MM.1S (cell line): ENCODE measurements at regions not wholly inside any gene's neighbourhood (a gene's known extent, or its start where the extent isn't known, plus 50 kb on each side); places are given as distances from the start of the nearest gene placed in this dataset.

Experiments
- DNase-seq: peaks from one replicate; pipeline ENCODE4 v3.0.0-alpha.2; 2015
- H2AFZ ChIP-seq: fragments of 300-600 bp; sonication (generic); 2 replicates; pipeline ENCODE4 v1.6.0; 2016; ENCODE audit warnings: antibody characterized with exemption, low read length
- H3F3A ChIP-seq: fragments of 300-600 bp; sonication (generic); 2 replicates; pipeline ENCODE4 v1.6.1; 2016; ENCODE audit warnings: mild to moderate bottlenecking, antibody characterized with exemption, low read length, moderate library complexity, mixed read lengths; ENCODE audit not compliant: insufficient read depth
- H3K27ac ChIP-seq: fragments of 300-600 bp; sonication (generic); 2 replicates; pipeline ENCODE4 v1.5.1; 2016; ENCODE audit warnings: mild to moderate bottlenecking, low read length
- H3K27me3 ChIP-seq: fragments of 300-600 bp; sonication (generic); replicated peaks from 2 replicates; pipeline ENCODE4 v1.6.0; 2016; ENCODE audit warnings: low read length; ENCODE audit not compliant: insufficient read depth
- H3K36me3 ChIP-seq: fragments of 300-600 bp; sonication (generic); replicated peaks from 2 replicates; pipeline ENCODE4 v1.6.1; 2016; ENCODE audit warnings: mild to moderate bottlenecking, low read length, mixed read lengths; ENCODE audit not compliant: insufficient read depth
- H3K4me1 ChIP-seq: fragments of 300-600 bp; sonication (generic); 2 replicates; pipeline ENCODE4 v1.6.1; 2016; ENCODE audit warnings: low read length, mixed read lengths
- H3K4me2 ChIP-seq: fragments of 300-600 bp; sonication (generic); 2 replicates; pipeline ENCODE4 v1.6.0; 2016; ENCODE audit warnings: low read depth, low read length
- H3K4me3 ChIP-seq: fragments of 300-600 bp; sonication (generic); 2 replicates; pipeline ENCODE4 v1.5.1; 2016; ENCODE audit warnings: low read length, mixed read lengths
- H3K79me2 ChIP-seq: fragments of 300-600 bp; sonication (generic); 2 replicates; pipeline ENCODE4 v1.6.1; 2016; ENCODE audit warnings: mixed run types, low read length, mixed read lengths
- H3K9ac ChIP-seq: fragments of 300-600 bp; sonication (generic); 2 replicates; pipeline ENCODE4 v1.6.1; 2016; ENCODE audit warnings: low read length, mixed read lengths
- H3K9me2 ChIP-seq: fragments of 300-600 bp; sonication (generic); replicated peaks from 2 replicates; pipeline ENCODE4 v1.6.1; 2016; ENCODE audit warnings: mild to moderate bottlenecking, low read length, mixed read lengths; ENCODE audit not compliant: insufficient read depth
- H3K9me3 ChIP-seq: fragments of 300-600 bp; sonication (generic); replicated peaks from 2 replicates; pipeline ENCODE4 v1.6.1; 2016; ENCODE audit warnings: mild to moderate bottlenecking, low read length, mixed read lengths; ENCODE audit not compliant: insufficient read depth
- H4K20me1 ChIP-seq: fragments of 300-600 bp; sonication (generic); 2 replicates; pipeline ENCODE4 v1.6.1; 2016; ENCODE audit warnings: mild to moderate bottlenecking, low read length, moderate library complexity, mixed read lengths; ENCODE audit not compliant: insufficient read depth
- CTCF ChIP-seq: fragments of 300-600 bp; sonication (generic); IDR thresholded peaks from 2 replicates; pipeline ENCODE4 v1.5.1; 2016; ENCODE audit warnings: antibody characterized with exemption, low read length, mixed read lengths
- EZH2 ChIP-seq: fragments of 300-600 bp; sonication (generic); optimal IDR thresholded peaks from 2 replicates; pipeline ENCODE3; 2017; ENCODE audit warnings: low read depth, mild to moderate bottlenecking, antibody characterized with exemption, low read length, mixed read lengths
- EZH2phosphoT487 ChIP-seq: fragments of 300-600 bp; sonication (generic); IDR thresholded peaks from 2 replicates; pipeline ENCODE4 v1.6.1; 2018; ENCODE audit warnings: antibody characterized with exemption, low read length

GRCh38 chr10:130744631-130745030 lies 566.9 kb downstream of the TCERG1L start:
- H3K9me3 ChIP-seq = no peaks in the 10 kb centered on the region

GRCh38 chr10:130745251-130745650 lies 566.3 kb downstream of the TCERG1L start:
- Histone ChIP-seq H3K4me2 (no peak overlapping the region), H3F3A (no peaks in the 10 kb centered on the region), H2AFZ (no peak overlapping the region), H3K36me3 (no peaks in the 10 kb centered on the region), H3K4me1 (no peaks in the 10 kb centered on the region), H3K4me3 (no peak overlapping the region), H3K27ac (no peak overlapping the region), H4K20me1 (no peaks in the 10 kb centered on the region), H3K9ac (no peak overlapping the region), H3K27me3 (no peaks in the 10 kb centered on the region), H3K9me3 (no peaks in the 10 kb centered on the region), H3K9me2 (no peaks in the 10 kb centered on the region), H3K79me2 (no peaks in the 10 kb centered on the region)
- DNase-seq = no peak
- TF ChIP-seq CTCF = no peak
- TF ChIP-seq EZH2phosphoT487 = no peak
- TF ChIP-seq EZH2 = no peak

More at GRCh38 chr10:130744631-130745030, 566.9 kb downstream of the TCERG1L start:
- no peak for DNase-seq
- H3K27me3 ChIP-seq = no peaks in the 10 kb centered on the region
- H3K27ac ChIP-seq = no peak overlapping the region
- H3K36me3 ChIP-seq = no peaks in the 10 kb centered on the region
- H3F3A ChIP-seq = no peaks in the 10 kb centered on the region
- H3K4me3 ChIP-seq = no peak overlapping the region
- no peaks in the 10 kb centered on the region for H3K4me1 ChIP-seq
- TF ChIP-seq EZH2phosphoT487 (no peak), CTCF (no peak), EZH2 (no peak)
- H3K79me2 ChIP-seq = no peaks in the 10 kb centered on the region
- no peaks in the 10 kb centered on the region for H3K9me2 ChIP-seq
- no peak overlapping the region for H2AFZ ChIP-seq
- no peak overlapping the region for H3K9ac ChIP-seq
- H4K20me1 ChIP-seq = no peaks in the 10 kb centered on the region
- no peak overlapping the region for H3K4me2 ChIP-seq

GRCh38 chr10:130745821-130746220 lies 565.7 kb downstream of the TCERG1L start:
- H3F3A ChIP-seq = no peaks in the 10 kb centered on the region
- no peak overlapping the region for H3K4me2 ChIP-seq
- H3K27ac ChIP-seq = no peak overlapping the region
- H3K36me3 ChIP-seq = no peaks in the 10 kb centered on the region
- H3K4me3 ChIP-seq = no peak overlapping the region
- H3K79me2 ChIP-seq = no peaks in the 10 kb centered on the region
- no peak for DNase-seq
- H3K9ac ChIP-seq = no peak overlapping the region
- H4K20me1 ChIP-seq = no peaks in the 10 kb centered on the region
- no peak overlapping the region for H2AFZ ChIP-seq
- no peaks in the 10 kb centered on the region for H3K27me3 ChIP-seq
- no peaks in the 10 kb centered on the region for H3K9me2 ChIP-seq
- H3K9me3 ChIP-seq = no peaks in the 10 kb centered on the region
- TF ChIP-seq CTCF (no peak), EZH2phosphoT487 (no peak)
- no peaks in the 10 kb centered on the region for H3K4me1 ChIP-seq
